ENCODE measurements at regions not wholly inside any gene's neighbourhood (a gene's known extent, or its start where the extent isn't known, plus 50 kb on each side); places are given as distances from the start of the nearest gene placed in this dataset.
"Not testable (repeated sequence)": the region's sequence is repeated elsewhere in the genome, so short reads cannot be mapped to it uniquely, and the experiment has no call there.

DNA sequence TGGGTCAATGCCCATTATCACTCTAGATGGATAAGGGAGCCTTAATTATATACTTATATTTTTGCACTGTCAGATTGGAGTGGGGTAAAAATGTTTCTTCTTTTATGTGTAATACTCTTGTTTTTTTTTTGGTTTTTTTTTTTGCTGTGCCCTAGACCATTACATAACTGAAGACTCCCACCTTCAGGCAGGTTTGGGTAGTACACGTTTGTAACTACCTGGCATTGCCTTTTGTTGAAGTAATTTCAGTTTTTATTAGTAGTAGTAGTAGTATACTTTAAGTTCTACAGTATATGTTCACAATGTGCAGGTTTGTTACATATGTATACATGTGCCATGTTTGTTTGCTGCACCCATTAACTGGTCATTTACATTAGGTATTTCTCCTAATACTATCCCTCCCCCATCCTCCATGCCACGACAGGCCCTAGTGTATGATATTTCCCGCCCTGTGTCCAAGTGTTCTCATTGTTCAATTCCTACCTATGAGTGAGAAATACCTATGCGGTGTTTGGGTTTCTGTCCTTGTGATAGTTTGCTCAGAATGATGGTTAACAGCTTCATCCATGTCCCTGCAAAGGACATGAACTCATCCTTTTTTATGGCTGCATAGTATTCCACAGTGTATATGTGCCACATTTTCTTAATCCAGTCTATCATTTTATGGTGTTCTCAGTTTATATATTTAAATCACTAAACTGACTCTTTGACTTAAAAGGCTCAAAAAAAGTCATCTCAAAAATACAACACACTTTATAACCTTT is 109.2 kb upstream of the FBXO28 start:
- not testable (repeated sequence) for DNase-seq (ENCODE audit: low read depth); H3K27me3 ChIP-seq (ENCODE audit: control insufficient read depth, insufficient read depth, low read length); H3K4me3 ChIP-seq (ENCODE audit: low read depth, low read length); H3K36me3 ChIP-seq (ENCODE audit: control insufficient read depth, insufficient read depth, low read length)
- peak; percentile 17 for TF ChIP-seq CTCF (IDR thresholded peaks at IDR 0.05; ENCODE audit: insufficient read depth, low read length, poor library complexity, severe bottlenecking)

GRCh38 chr1:224003896-224004295 is 110.0 kb upstream of the FBXO28 start:
- not testable (repeated sequence) for DNase-seq (ENCODE audit: low read depth); H3K4me3 ChIP-seq (ENCODE audit: low read depth, low read length); H3K36me3 ChIP-seq (ENCODE audit: control insufficient read depth, insufficient read depth, low read length); H3K27me3 ChIP-seq (ENCODE audit: control insufficient read depth, insufficient read depth, low read length)

DNA sequence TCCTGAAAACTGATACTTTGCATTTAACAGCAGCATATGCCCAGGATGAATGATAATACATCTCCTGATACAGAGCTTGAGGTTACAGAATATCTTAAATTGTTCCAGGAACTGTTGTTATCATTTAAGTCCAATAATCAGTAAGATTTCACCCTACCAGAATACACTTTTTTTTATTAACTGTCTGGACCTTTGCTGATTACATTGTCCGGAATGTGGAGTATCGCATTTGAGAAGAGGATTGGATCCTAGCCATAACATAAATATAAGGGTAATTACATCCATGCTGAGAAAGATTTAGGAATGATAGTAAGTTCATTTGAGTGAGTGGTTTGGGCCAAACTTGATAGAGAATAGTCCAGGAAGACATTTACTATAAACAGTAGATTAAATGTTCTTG is 112.2 kb upstream of the FBXO28 start:
- DNase-seq (ENCODE audit: low read depth); H3K27me3 ChIP-seq (ENCODE audit: control insufficient read depth, insufficient read depth, low read length); H3K4me3 ChIP-seq (ENCODE audit: low read depth, low read length); H3K36me3 ChIP-seq (ENCODE audit: control insufficient read depth, insufficient read depth, low read length): not testable (repeated sequence)

GRCh38 chr1:223999761-224000160 is 114.2 kb upstream of the FBXO28 start:
- not testable (repeated sequence) for H3K36me3 ChIP-seq (ENCODE audit: control insufficient read depth, insufficient read depth, low read length); DNase-seq (ENCODE audit: low read depth); H3K27me3 ChIP-seq (ENCODE audit: control insufficient read depth, insufficient read depth, low read length)

GRCh38 chr1:223998676-223999455 is 115.0 kb upstream of the FBXO28 start:
- H3K27me3 ChIP-seq (ENCODE audit: control insufficient read depth, insufficient read depth, low read length); H3K36me3 ChIP-seq (ENCODE audit: control insufficient read depth, insufficient read depth, low read length); DNase-seq (ENCODE audit: low read depth); H3K4me3 ChIP-seq (ENCODE audit: low read depth, low read length): not testable (repeated sequence)

More at GRCh38 chr1:223999761-224000160, 114.2 kb upstream of the FBXO28 start:
- H3K4me3 ChIP-seq (ENCODE audit: low read depth, low read length): not testable (repeated sequence)

GRCh38 chr1:223996376-223996775 is 117.5 kb upstream of the FBXO28 start:
- not testable (repeated sequence) for H3K36me3 ChIP-seq (ENCODE audit: control insufficient read depth, insufficient read depth, low read length); H3K4me3 ChIP-seq (ENCODE audit: low read depth, low read length); DNase-seq (ENCODE audit: low read depth); H3K27me3 ChIP-seq (ENCODE audit: control insufficient read depth, insufficient read depth, low read length)

DNA sequence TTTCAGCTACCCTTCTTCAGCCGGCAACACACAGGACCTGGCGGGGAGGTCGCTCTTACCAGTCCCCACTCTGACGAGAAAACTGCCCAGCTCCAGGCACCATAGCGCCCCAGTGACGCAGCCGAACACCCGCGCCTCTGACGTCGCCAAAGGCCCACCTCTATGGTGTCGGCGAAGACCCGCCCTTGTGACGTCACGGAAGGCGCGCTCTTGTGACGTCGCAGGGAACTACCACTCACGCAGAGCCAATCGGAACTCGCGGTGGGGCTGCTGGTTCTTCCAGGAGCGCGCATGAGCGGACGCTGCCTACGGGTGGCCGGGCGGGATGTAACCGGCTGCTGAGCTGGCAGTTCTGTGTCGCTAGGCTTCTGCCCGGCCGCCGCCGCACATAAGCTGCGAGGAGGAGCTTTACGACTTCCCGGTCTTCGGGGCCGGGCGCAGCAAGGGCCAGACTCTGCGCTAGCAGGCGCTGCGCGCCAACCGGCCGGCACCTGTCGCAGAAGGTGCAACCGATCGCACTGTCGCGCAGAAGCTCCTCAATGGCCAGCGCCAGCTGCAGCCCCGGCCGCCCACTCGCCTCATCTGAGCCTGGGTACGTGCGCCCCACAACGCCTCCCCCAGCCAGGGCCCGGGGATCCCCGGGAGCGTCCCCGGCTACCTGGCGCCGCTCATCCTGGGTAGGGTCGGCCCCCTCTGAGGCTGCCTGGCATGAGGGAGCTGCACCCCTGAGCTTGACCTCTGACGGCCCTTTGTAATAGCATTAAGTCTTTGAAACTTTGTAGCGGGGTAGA is 121.3 kb upstream of the FBXO28 start:
- H3K36me3 ChIP-seq (ENCODE audit: control insufficient read depth, insufficient read depth, low read length); H3K27me3 ChIP-seq (ENCODE audit: control insufficient read depth, insufficient read depth, low read length): not testable (repeated sequence)
- peak; percentile 88 for DNase-seq (ENCODE audit: low read depth)
- peak overlapping the region; percentile 67 for H3K4me3 ChIP-seq (ENCODE audit: low read depth, low read length)

- not testable (repeated sequence) for H3K4me3 ChIP-seq (ENCODE audit: low read depth, low read length); DNase-seq (ENCODE audit: low read depth); H3K27me3 ChIP-seq (ENCODE audit: control insufficient read depth, insufficient read depth, low read length); H3K36me3 ChIP-seq (ENCODE audit: control insufficient read depth, insufficient read depth, low read length)
Observed at GRCh38 chr1:223991297-223991857, 122.5 kb upstream of the FBXO28 start.

DNA sequence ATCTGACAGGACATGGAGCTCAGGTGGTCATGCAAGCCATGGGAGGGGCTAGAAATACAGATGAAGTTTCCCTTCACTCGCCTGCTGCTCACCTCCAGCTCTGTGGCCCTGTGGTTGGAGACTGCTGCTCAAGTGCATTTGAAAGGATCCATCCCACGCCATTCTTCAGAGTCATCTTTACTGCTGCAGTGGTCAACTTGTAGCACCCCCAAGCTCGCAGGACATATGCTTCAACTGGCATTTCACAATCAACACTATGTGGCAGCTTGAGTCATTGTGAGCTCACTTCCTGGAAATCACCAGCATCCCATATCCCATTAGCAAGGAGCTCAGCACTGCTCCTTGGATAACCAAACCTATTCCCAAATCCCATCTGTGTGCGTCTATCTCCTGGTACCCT is 116.2 kb upstream of the TP53BP2 start:
- H3K27me3 ChIP-seq (ENCODE audit: control insufficient read depth, insufficient read depth, low read length); H3K4me3 ChIP-seq (ENCODE audit: low read depth, low read length); H3K36me3 ChIP-seq (ENCODE audit: control insufficient read depth, insufficient read depth, low read length): not testable (repeated sequence)
- DNase-seq (ENCODE audit: low read depth): peak; percentile 4

- H3K27me3 ChIP-seq (ENCODE audit: control insufficient read depth, insufficient read depth, low read length); H3K36me3 ChIP-seq (ENCODE audit: control insufficient read depth, insufficient read depth, low read length); DNase-seq (ENCODE audit: low read depth); H3K4me3 ChIP-seq (ENCODE audit: low read depth, low read length): not testable (repeated sequence)
Observed at GRCh38 chr1:223952801-223953200, 107.1 kb upstream of the TP53BP2 start.

DNA sequence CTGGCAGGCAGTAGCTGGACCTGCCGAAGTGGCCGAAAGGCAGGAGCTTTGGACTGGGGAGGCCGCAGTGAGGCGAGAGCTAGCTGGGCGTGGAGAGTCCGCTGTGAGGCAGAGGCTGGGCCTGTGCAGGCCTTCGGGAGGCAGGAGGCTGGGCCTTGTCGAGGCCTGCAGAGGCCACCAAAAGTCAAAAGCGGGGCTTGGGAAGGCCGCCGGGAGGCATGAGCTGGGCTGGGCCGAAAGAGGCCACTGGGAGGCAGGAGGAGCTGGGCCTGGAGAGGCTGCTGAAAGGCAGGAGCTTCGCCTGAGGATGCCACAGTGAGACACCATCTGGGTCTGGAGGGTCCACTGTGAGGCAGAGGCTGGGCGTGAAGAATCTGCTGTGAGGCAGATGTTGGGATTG is 105.8 kb upstream of the TP53BP2 start:
- H3K4me3 ChIP-seq (ENCODE audit: low read depth, low read length); H3K27me3 ChIP-seq (ENCODE audit: control insufficient read depth, insufficient read depth, low read length); H3K36me3 ChIP-seq (ENCODE audit: control insufficient read depth, insufficient read depth, low read length); DNase-seq (ENCODE audit: low read depth): not testable (repeated sequence)

GRCh38 chr1:223949944-223950343 is 104.2 kb upstream of the TP53BP2 start:
- not testable (repeated sequence) for H3K4me3 ChIP-seq (ENCODE audit: low read depth, low read length); H3K27me3 ChIP-seq (ENCODE audit: control insufficient read depth, insufficient read depth, low read length); H3K36me3 ChIP-seq (ENCODE audit: control insufficient read depth, insufficient read depth, low read length); DNase-seq (ENCODE audit: low read depth)

DNA sequence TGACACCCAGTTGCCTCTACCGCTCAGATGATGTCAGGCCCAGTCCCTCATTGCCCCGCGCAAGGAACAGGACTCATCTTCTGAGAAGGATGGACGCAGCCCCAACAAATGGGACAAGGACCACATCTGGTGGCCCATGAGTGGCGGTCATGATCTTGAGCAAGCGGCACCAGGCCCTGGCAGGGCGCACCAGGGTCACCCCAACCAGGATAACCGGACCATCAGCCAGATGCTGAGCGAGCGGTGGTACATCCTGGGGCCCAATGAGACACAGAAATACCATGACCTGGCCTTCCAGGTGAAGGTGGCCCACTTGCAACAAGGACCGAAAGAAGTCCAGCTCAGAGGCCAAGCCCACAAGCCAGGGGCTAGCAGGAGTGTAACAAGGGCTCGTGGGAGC is 102.3 kb upstream of the TP53BP2 start:
- not testable (repeated sequence) for H3K4me3 ChIP-seq (ENCODE audit: low read depth, low read length); H3K36me3 ChIP-seq (ENCODE audit: control insufficient read depth, insufficient read depth, low read length); DNase-seq (ENCODE audit: low read depth); H3K27me3 ChIP-seq (ENCODE audit: control insufficient read depth, insufficient read depth, low read length)

Measured in kidney epithelial cell (primary cell).